ENCODE measurements at regions not wholly inside any gene's neighbourhood (a gene's known extent, or its start where the extent isn't known, plus 50 kb on each side); places are given as distances from the start of the nearest gene placed in this dataset.

- H3K4me3 ChIP-seq (ENCODE audit: low read depth, low read length) = no peak overlapping the region
- TF ChIP-seq CTCF (IDR thresholded peaks at IDR 0.05; ENCODE audit: borderline replicate concordance, insufficient read depth, low read depth, low read length) = no peak
Measured at GRCh38 chr12:34311337-34311736, 289.0 kb downstream of the ALG10 start.

GRCh38 chr12:34327671-34328070 lies 305.4 kb downstream of the ALG10 start:
- H3K4me3 ChIP-seq (ENCODE audit: low read depth, low read length) = no peak overlapping the region
- TF ChIP-seq CTCF (IDR thresholded peaks at IDR 0.05; ENCODE audit: borderline replicate concordance, insufficient read depth, low read depth, low read length) = no peak

GRCh38 chr12:34333337-34333736 lies 311.0 kb downstream of the ALG10 start:
- H3K4me3 ChIP-seq (ENCODE audit: low read depth, low read length) = no peak overlapping the region
- no peak for TF ChIP-seq CTCF (IDR thresholded peaks at IDR 0.05; ENCODE audit: borderline replicate concordance, insufficient read depth, low read depth, low read length)

- no peak for TF ChIP-seq CTCF (IDR thresholded peaks at IDR 0.05; ENCODE audit: borderline replicate concordance, insufficient read depth, low read depth, low read length)
- no peak overlapping the region for H3K4me3 ChIP-seq (ENCODE audit: low read depth, low read length)
Measured at GRCh38 chr12:34334538-34334937, 312.2 kb downstream of the ALG10 start.

- no peak for TF ChIP-seq CTCF (IDR thresholded peaks at IDR 0.05; ENCODE audit: borderline replicate concordance, insufficient read depth, low read depth, low read length)
- no peak overlapping the region for H3K4me3 ChIP-seq (ENCODE audit: low read depth, low read length)
Measured at GRCh38 chr12:34334953-34335743, 312.9 kb downstream of the ALG10 start.

GRCh38 chr12:34335819-34336262 lies 313.5 kb downstream of the ALG10 start:
- no peak overlapping the region for H3K4me3 ChIP-seq (ENCODE audit: low read depth, low read length)
- TF ChIP-seq CTCF (IDR thresholded peaks at IDR 0.05; ENCODE audit: borderline replicate concordance, insufficient read depth, low read depth, low read length) = no peak
